GM23338 (cell line): ENCODE measurements at regions not wholly inside any gene's neighbourhood (a gene's known extent, or its start where the extent isn't known, plus 50 kb on each side); places are given as distances from the start of the nearest gene placed in this dataset.

Source experiments
- ATAC-seq: fragments of 200-7000 bp; cut with Tn5 transposase; 3 replicates; pipeline ENCODE4 v1.9.1; 2020
- DNase-seq: peaks from one replicate; pipeline ENCODE4 v3.0.0-alpha.2; 2015; ENCODE audit warnings: low spot score
- H2AFZ ChIP-seq: fragments of 200-600 bp; sonication (generic); 2 replicates; pipeline ENCODE4 v1.8.0; 2016; ENCODE audit warnings: antibody characterized with exemption, mild to moderate bottlenecking, moderate library complexity
- H3F3A ChIP-seq: fragments of 200-600 bp; sonication (generic); replicated peaks from 2 replicates; pipeline ENCODE4 v1.8.0; 2017; ENCODE audit warnings: antibody characterized with exemption, mixed run types, low read depth
- H3K27ac ChIP-seq: fragments of 200-600 bp; sonication (generic); 2 replicates; pipeline ENCODE4 v1.6.1; 2016; ENCODE audit warnings: low read depth
- H3K27me3 ChIP-seq: fragments of 200-600 bp; sonication (generic); 2 replicates; pipeline ENCODE4 v1.8.0; 2016; ENCODE audit warnings: mild to moderate bottlenecking, mixed run types, moderate library complexity; ENCODE audit not compliant: insufficient read depth
- H3K36me3 ChIP-seq: fragments of 200-600 bp; sonication (generic); 2 replicates; pipeline ENCODE4 v1.8.0; 2016; ENCODE audit warnings: mild to moderate bottlenecking; ENCODE audit not compliant: insufficient read depth
- H3K4me1 ChIP-seq: fragments of 200-600 bp; sonication (generic); 2 replicates; pipeline ENCODE4 v1.8.0; 2016; ENCODE audit warnings: mild to moderate bottlenecking, moderate library complexity; ENCODE audit not compliant: insufficient read depth
- H3K4me2 ChIP-seq: fragments of 200-600 bp; sonication (generic); 2 replicates; pipeline ENCODE4 v1.7.1; 2017; ENCODE audit warnings: mixed run types
- H3K4me3 ChIP-seq: fragments of 200-600 bp; sonication (generic); 2 replicates; pipeline ENCODE4 v1.6.1; 2016; ENCODE audit warnings: mixed run types
- H3K79me2 ChIP-seq: fragments of 200-600 bp; sonication (generic); replicated peaks from 2 replicates; pipeline ENCODE4 v1.8.0; 2017; ENCODE audit warnings: mild to moderate bottlenecking; ENCODE audit not compliant: insufficient read depth
- H3K9me2 ChIP-seq: fragments of 200-600 bp; sonication (generic); 2 replicates; pipeline ENCODE4 v1.8.0; 2017; ENCODE audit not compliant: insufficient read depth
- H4K20me1 ChIP-seq: fragments of 200-600 bp; sonication (generic); replicated peaks from 2 replicates; pipeline ENCODE4 v1.8.0; 2017; ENCODE audit warnings: mild to moderate bottlenecking; ENCODE audit not compliant: insufficient read depth
- H3K27ac Mint-ChIP-seq: 2 replicates; pipeline ENCODE4 v1.8.0; 2020; ENCODE audit warnings: inconsistent platforms, mild to moderate bottlenecking, moderate library complexity, mixed read lengths
- H3K27me3 Mint-ChIP-seq: 3 replicates; pipeline ENCODE4 v1.8.0; 2022; ENCODE audit warnings: low read depth, mild to moderate bottlenecking, moderate library complexity, mixed read lengths, inconsistent platforms; ENCODE audit not compliant: insufficient read depth, poor library complexity
- H3K36me3 Mint-ChIP-seq: 3 replicates; pipeline ENCODE4 v1.8.0; 2021; ENCODE audit warnings: low read depth, mild to moderate bottlenecking, inconsistent platforms, moderate library complexity, mixed read lengths
- H3K4me1 Mint-ChIP-seq: 3 replicates; pipeline ENCODE4 v1.8.0; 2020; ENCODE audit warnings: mild to moderate bottlenecking, inconsistent platforms, mixed read lengths
- H3K4me3 Mint-ChIP-seq: 3 replicates; pipeline ENCODE4 v1.8.0; 2021; ENCODE audit warnings: moderate library complexity, mild to moderate bottlenecking, inconsistent platforms, mixed read lengths
- H3K9me3 Mint-ChIP-seq: 3 replicates; pipeline ENCODE4 v1.8.0; 2020; ENCODE audit warnings: moderate library complexity, mild to moderate bottlenecking, inconsistent platforms, mixed read lengths
- CREB1 ChIP-seq: fragments of 250-450 bp; sonication (Bioruptor Pico); IDR thresholded peaks from 2 replicates; pipeline ENCODE4 v1.5.0; 2020; ENCODE audit warnings: low read depth, mild to moderate bottlenecking, moderate library complexity
- EZH2 ChIP-seq: fragments of 200-600 bp; sonication (generic); IDR thresholded peaks from one replicate; pipeline ENCODE4 v1.8.0; 2017; ENCODE audit warnings: antibody characterized with exemption, mild to moderate bottlenecking, low read depth; ENCODE audit not compliant: unreplicated experiment
- EZH2phosphoT487 ChIP-seq: fragments of 200-600 bp; sonication (generic); IDR thresholded peaks from one replicate; pipeline ENCODE4 v1.8.1; 2018; ENCODE audit warnings: antibody characterized with exemption; ENCODE audit not compliant: unreplicated experiment
- JUNB ChIP-seq: IDR thresholded peaks from one replicate; pipeline ENCODE4 v1.6.1; 2016; ENCODE audit warnings: antibody characterized with exemption; ENCODE audit not compliant: unreplicated experiment
- NANOG ChIP-seq: IDR thresholded peaks from 2 replicates; pipeline ENCODE4 v1.6.1; 2016; ENCODE audit warnings: antibody characterized with exemption, borderline replicate concordance
- POLR2AphosphoS5 ChIP-seq: IDR thresholded peaks from 2 replicates; pipeline ENCODE4 v1.6.1; 2016; ENCODE audit warnings: antibody characterized with exemption, low read depth
- STAT1 ChIP-seq: IDR thresholded peaks from one replicate; pipeline ENCODE4 v1.6.1; 2016; ENCODE audit warnings: antibody characterized with exemption; ENCODE audit not compliant: unreplicated experiment
- ZNF114 ChIP-seq: fragments of 250-450 bp; sonication (Bioruptor Pico); IDR thresholded peaks from 2 replicates; pipeline ENCODE4 v1.5.0; 2020; ENCODE audit warnings: mild to moderate bottlenecking, moderate library complexity
- ZNF331 ChIP-seq: fragments of 250-450 bp; sonication (Bioruptor Pico); IDR thresholded peaks from 2 replicates; pipeline ENCODE4 v1.5.0; 2020; ENCODE audit warnings: low read depth, mild to moderate bottlenecking, moderate library complexity
- TF ChIP-seq, protein P1 (sequence below): IDR thresholded peaks from one replicate; pipeline ENCODE4 v1.6.1; 2018; ENCODE audit warnings: antibody characterized with exemption; ENCODE audit not compliant: unreplicated experiment
- TF ChIP-seq, protein P2 (sequence below): fragments of 250-450 bp; sonication (Bioruptor Pico); IDR thresholded peaks from 2 replicates; pipeline ENCODE4 v1.5.0; 2020; ENCODE audit warnings: mild to moderate bottlenecking, moderate library complexity
- TF ChIP-seq, protein P3 (sequence below): IDR thresholded peaks from 2 replicates; pipeline ENCODE4 v1.6.1; 2016; ENCODE audit warnings: antibody characterized with exemption

DNA sequence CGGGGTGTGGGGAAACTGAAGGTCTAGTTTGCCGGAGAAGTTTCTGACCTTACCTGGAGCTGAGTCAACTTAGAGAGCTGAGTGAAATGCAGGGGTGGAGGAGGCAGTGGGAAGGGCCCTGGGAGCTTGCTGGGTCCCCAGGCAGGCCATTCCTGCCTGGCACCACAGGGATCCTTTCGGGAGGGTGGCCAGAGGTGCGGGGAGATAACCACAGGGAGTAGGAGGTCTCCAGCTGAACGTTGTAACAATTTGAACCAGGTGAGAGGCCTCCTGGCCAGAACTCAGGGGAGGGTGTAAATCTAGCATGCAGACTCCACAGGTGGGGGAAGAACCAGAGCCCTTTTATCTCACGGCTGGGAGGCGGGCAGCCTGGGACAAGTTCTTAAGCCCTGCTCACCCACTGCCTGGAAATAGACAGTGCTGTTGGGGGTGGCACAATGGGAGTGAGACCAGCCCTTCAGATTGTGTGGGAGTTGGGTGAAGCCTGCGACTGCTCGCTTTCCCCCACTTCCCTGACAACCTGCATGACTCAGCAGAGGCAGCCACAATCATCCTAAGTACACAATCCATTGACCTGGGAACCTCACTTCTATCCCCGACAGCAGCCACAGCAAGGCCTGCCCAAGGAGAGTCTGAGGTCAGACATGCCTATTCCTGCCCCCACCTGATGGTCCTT is 247.4 kb downstream of the ADGRA3 start (continued):
- no peak for TF ChIP-seq ZNF331
- TF ChIP-seq, protein P1, sequence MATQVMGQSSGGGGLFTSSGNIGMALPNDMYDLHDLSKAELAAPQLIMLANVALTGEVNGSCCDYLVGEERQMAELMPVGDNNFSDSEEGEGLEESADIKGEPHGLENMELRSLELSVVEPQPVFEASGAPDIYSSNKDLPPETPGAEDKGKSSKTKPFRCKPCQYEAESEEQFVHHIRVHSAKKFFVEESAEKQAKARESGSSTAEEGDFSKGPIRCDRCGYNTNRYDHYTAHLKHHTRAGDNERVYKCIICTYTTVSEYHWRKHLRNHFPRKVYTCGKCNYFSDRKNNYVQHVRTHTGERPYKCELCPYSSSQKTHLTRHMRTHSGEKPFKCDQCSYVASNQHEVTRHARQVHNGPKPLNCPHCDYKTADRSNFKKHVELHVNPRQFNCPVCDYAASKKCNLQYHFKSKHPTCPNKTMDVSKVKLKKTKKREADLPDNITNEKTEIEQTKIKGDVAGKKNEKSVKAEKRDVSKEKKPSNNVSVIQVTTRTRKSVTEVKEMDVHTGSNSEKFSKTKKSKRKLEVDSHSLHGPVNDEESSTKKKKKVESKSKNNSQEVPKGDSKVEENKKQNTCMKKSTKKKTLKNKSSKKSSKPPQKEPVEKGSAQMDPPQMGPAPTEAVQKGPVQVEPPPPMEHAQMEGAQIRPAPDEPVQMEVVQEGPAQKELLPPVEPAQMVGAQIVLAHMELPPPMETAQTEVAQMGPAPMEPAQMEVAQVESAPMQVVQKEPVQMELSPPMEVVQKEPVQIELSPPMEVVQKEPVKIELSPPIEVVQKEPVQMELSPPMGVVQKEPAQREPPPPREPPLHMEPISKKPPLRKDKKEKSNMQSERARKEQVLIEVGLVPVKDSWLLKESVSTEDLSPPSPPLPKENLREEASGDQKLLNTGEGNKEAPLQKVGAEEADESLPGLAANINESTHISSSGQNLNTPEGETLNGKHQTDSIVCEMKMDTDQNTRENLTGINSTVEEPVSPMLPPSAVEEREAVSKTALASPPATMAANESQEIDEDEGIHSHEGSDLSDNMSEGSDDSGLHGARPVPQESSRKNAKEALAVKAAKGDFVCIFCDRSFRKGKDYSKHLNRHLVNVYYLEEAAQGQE = no peak
- TF ChIP-seq JUNB = no peak

DNA sequence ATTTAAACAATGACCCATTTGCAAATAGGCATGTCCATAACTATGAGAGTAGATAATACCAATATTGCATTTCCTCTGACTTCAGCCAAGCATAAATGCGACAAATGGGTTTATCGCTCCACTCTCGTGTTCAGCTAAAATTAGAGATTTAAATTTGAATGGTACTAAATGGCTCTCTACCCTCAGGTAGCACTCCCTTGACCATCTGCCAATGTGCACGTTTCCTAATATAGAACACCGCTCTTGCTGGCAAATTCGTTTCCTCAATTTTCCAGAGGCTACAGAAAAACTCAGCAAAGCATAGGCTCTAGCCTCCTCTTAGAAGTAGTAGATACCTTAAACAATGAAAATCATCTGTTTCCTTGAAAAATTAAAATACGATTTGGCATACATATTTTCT is 251.6 kb downstream of the ADGRA3 start:
- H3K36me3 Mint-ChIP-seq = 0 out of 3 replicates have a peak, but pooled peaks cover 3% of the 10 kb centered on the region
- H3K4me2 ChIP-seq = no peak overlapping the region
- peaks cover 3% of the 10 kb centered on the region; the same call in 2 of the 3 replicates for H3K9me3 Mint-ChIP-seq
- H2AFZ ChIP-seq = no peak overlapping the region
- H3K4me3 ChIP-seq = no peak overlapping the region
- no peaks in the 10 kb centered on the region for H3K79me2 ChIP-seq
- ATAC-seq = no peak
- DNase-seq = no peak
- H4K20me1 ChIP-seq = no peaks in the 10 kb centered on the region
- H3K36me3 ChIP-seq = 0 out of 2 replicates have a peak, but pooled peaks cover 4% of the 10 kb centered on the region
- no peaks in the 10 kb centered on the region for H3K4me1 ChIP-seq
- H3K27me3 ChIP-seq = no peaks in the 10 kb centered on the region
- no peaks in the 10 kb centered on the region for H3F3A ChIP-seq
- H3K27me3 Mint-ChIP-seq = peaks cover 1% of the 10 kb centered on the region
- H3K27ac ChIP-seq = no peak overlapping the region
- no peak overlapping the region for H3K27ac Mint-ChIP-seq
- H3K4me3 Mint-ChIP-seq = no peak overlapping the region
- 0 out of 3 replicates have a peak, but pooled peaks cover 6% of the 10 kb centered on the region for H3K4me1 Mint-ChIP-seq
- H3K9me2 ChIP-seq = peaks cover 4% of the 10 kb centered on the region; the same call in 1 of the 2 replicates
- TF ChIP-seq STAT1 = no peak
- no peak for TF ChIP-seq JUNB
- TF ChIP-seq ZNF331 = no peak
- TF ChIP-seq POLR2AphosphoS5 = no peak
- no peak for TF ChIP-seq ZNF114 (CRISPR knock-in tag)
- no peak for TF ChIP-seq EZH2
- TF ChIP-seq CREB1 (CRISPR knock-in tag) = no peak
- no peak for TF ChIP-seq EZH2phosphoT487
- TF ChIP-seq, protein P2, sequence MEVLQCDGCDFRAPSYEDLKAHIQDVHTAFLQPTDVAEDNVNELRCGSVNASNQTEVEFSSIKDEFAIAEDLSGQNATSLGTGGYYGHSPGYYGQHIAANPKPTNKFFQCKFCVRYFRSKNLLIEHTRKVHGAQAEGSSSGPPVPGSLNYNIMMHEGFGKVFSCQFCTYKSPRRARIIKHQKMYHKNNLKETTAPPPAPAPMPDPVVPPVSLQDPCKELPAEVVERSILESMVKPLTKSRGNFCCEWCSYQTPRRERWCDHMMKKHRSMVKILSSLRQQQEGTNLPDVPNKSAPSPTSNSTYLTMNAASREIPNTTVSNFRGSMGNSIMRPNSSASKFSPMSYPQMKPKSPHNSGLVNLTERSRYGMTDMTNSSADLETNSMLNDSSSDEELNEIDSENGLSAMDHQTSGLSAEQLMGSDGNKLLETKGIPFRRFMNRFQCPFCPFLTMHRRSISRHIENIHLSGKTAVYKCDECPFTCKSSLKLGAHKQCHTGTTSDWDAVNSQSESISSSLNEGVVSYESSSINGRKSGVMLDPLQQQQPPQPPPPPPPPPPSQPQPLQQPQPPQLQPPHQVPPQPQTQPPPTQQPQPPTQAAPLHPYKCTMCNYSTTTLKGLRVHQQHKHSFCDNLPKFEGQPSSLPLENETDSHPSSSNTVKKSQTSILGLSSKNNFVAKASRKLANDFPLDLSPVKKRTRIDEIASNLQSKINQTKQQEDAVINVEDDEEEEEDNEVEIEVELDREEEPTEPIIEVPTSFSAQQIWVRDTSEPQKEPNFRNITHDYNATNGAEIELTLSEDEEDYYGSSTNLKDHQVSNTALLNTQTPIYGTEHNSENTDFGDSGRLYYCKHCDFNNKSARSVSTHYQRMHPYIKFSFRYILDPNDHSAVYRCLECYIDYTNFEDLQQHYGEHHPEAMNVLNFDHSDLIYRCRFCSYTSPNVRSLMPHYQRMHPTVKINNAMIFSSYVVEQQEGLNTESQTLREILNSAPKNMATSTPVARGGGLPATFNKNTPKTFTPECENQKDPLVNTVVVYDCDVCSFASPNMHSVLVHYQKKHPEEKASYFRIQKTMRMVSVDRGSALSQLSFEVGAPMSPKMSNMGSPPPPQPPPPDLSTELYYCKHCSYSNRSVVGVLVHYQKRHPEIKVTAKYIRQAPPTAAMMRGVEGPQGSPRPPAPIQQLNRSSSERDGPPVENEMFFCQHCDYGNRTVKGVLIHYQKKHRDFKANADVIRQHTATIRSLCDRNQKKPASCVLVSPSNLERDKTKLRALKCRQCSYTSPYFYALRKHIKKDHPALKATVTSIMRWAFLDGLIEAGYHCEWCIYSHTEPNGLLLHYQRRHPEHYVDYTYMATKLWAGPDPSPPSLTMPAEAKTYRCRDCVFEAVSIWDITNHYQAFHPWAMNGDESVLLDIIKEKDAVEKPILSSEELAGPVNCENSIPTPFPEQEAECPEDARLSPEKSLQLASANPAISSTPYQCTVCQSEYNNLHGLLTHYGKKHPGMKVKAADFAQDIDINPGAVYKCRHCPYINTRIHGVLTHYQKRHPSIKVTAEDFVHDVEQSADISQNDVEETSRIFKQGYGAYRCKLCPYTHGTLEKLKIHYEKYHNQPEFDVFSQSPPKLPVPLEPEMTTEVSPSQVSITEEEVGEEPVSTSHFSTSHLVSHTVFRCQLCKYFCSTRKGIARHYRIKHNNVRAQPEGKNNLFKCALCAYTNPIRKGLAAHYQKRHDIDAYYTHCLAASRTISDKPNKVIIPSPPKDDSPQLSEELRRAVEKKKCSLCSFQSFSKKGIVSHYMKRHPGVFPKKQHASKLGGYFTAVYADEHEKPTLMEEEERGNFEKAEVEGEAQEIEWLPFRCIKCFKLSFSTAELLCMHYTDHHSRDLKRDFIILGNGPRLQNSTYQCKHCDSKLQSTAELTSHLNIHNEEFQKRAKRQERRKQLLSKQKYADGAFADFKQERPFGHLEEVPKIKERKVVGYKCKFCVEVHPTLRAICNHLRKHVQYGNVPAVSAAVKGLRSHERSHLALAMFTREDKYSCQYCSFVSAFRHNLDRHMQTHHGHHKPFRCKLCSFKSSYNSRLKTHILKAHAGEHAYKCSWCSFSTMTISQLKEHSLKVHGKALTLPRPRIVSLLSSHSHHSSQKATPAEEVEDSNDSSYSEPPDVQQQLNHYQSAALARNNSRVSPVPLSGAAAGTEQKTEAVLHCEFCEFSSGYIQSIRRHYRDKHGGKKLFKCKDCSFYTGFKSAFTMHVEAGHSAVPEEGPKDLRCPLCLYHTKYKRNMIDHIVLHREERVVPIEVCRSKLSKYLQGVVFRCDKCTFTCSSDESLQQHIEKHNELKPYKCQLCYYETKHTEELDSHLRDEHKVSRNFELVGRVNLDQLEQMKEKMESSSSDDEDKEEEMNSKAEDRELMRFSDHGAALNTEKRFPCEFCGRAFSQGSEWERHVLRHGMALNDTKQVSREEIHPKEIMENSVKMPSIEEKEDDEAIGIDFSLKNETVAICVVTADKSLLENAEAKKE (CRISPR knock-in tag) = no peak
- TF ChIP-seq NANOG = no peak
- TF ChIP-seq, protein P3, sequence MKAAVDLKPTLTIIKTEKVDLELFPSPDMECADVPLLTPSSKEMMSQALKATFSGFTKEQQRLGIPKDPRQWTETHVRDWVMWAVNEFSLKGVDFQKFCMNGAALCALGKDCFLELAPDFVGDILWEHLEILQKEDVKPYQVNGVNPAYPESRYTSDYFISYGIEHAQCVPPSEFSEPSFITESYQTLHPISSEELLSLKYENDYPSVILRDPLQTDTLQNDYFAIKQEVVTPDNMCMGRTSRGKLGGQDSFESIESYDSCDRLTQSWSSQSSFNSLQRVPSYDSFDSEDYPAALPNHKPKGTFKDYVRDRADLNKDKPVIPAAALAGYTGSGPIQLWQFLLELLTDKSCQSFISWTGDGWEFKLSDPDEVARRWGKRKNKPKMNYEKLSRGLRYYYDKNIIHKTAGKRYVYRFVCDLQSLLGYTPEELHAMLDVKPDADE = no peak
